ENCODE measurements at regions not wholly inside any gene's neighbourhood (a gene's known extent, or its start where the extent isn't known, plus 50 kb on each side); places are given as distances from the start of the nearest gene placed in this dataset.

DNA sequence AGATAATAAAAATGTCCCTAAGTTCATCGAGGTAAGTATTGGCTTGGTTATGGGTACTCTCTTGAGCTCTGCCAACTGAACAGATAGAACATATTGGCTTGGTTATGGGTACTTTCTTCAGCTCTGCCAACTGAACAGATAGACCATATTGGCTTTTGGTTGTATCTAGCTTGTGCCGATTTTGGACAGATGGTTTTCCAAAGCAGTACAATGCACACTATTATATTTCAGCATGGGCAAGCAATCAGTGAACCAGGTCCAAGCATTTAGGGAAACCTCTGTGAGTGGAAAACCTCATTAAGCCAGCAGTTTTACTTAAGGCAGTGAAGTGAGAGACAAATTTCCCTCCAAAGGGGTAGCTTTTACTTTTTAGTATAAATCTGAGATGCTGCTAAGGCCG is 1440.5 kb upstream of the SPRY2 start:
- H3K27me3 Mint-ChIP-seq (ENCODE audit: insufficient read depth, low read depth, poor library complexity): no peaks in the 10 kb centered on the region
- no peaks in the 10 kb centered on the region for H3K9me2 ChIP-seq (ENCODE audit: insufficient read depth)
- no peak overlapping the region for H3K4me2 ChIP-seq
- no peaks in the 10 kb centered on the region for H3F3A ChIP-seq (replicated peaks; ENCODE audit: low read depth)
- TF ChIP-seq, protein P1, sequence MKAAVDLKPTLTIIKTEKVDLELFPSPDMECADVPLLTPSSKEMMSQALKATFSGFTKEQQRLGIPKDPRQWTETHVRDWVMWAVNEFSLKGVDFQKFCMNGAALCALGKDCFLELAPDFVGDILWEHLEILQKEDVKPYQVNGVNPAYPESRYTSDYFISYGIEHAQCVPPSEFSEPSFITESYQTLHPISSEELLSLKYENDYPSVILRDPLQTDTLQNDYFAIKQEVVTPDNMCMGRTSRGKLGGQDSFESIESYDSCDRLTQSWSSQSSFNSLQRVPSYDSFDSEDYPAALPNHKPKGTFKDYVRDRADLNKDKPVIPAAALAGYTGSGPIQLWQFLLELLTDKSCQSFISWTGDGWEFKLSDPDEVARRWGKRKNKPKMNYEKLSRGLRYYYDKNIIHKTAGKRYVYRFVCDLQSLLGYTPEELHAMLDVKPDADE (IDR thresholded peaks at IDR 0.05): no peak
- TF ChIP-seq ZNF114 (CRISPR knock-in tag; IDR thresholded peaks at IDR 0.05) (no peak), REST (IDR thresholded peaks at IDR 0.05; ENCODE audit: unreplicated experiment) (no peak), POLR2AphosphoS5 (IDR thresholded peaks at IDR 0.05; ENCODE audit: low read depth) (no peak), CTCF (conservative IDR thresholded peaks at IDR 0.05; ENCODE audit: low read depth in 2 of 2) (no peak), STAT1 (IDR thresholded peaks at IDR 0.05; ENCODE audit: unreplicated experiment) (no peak), ZNF331 (CRISPR knock-in tag; IDR thresholded peaks at IDR 0.05; ENCODE audit: low read depth) (no peak), JUNB (IDR thresholded peaks at IDR 0.05; ENCODE audit: unreplicated experiment) (no peak), NANOG (IDR thresholded peaks at IDR 0.05; ENCODE audit: borderline replicate concordance) (no peak), CREB1 (CRISPR knock-in tag; IDR thresholded peaks at IDR 0.05; ENCODE audit: low read depth) (no peak), EZH2phosphoT487 (IDR thresholded peaks at IDR 0.05; ENCODE audit: unreplicated experiment) (no peak)
- TF ChIP-seq, protein P2, sequence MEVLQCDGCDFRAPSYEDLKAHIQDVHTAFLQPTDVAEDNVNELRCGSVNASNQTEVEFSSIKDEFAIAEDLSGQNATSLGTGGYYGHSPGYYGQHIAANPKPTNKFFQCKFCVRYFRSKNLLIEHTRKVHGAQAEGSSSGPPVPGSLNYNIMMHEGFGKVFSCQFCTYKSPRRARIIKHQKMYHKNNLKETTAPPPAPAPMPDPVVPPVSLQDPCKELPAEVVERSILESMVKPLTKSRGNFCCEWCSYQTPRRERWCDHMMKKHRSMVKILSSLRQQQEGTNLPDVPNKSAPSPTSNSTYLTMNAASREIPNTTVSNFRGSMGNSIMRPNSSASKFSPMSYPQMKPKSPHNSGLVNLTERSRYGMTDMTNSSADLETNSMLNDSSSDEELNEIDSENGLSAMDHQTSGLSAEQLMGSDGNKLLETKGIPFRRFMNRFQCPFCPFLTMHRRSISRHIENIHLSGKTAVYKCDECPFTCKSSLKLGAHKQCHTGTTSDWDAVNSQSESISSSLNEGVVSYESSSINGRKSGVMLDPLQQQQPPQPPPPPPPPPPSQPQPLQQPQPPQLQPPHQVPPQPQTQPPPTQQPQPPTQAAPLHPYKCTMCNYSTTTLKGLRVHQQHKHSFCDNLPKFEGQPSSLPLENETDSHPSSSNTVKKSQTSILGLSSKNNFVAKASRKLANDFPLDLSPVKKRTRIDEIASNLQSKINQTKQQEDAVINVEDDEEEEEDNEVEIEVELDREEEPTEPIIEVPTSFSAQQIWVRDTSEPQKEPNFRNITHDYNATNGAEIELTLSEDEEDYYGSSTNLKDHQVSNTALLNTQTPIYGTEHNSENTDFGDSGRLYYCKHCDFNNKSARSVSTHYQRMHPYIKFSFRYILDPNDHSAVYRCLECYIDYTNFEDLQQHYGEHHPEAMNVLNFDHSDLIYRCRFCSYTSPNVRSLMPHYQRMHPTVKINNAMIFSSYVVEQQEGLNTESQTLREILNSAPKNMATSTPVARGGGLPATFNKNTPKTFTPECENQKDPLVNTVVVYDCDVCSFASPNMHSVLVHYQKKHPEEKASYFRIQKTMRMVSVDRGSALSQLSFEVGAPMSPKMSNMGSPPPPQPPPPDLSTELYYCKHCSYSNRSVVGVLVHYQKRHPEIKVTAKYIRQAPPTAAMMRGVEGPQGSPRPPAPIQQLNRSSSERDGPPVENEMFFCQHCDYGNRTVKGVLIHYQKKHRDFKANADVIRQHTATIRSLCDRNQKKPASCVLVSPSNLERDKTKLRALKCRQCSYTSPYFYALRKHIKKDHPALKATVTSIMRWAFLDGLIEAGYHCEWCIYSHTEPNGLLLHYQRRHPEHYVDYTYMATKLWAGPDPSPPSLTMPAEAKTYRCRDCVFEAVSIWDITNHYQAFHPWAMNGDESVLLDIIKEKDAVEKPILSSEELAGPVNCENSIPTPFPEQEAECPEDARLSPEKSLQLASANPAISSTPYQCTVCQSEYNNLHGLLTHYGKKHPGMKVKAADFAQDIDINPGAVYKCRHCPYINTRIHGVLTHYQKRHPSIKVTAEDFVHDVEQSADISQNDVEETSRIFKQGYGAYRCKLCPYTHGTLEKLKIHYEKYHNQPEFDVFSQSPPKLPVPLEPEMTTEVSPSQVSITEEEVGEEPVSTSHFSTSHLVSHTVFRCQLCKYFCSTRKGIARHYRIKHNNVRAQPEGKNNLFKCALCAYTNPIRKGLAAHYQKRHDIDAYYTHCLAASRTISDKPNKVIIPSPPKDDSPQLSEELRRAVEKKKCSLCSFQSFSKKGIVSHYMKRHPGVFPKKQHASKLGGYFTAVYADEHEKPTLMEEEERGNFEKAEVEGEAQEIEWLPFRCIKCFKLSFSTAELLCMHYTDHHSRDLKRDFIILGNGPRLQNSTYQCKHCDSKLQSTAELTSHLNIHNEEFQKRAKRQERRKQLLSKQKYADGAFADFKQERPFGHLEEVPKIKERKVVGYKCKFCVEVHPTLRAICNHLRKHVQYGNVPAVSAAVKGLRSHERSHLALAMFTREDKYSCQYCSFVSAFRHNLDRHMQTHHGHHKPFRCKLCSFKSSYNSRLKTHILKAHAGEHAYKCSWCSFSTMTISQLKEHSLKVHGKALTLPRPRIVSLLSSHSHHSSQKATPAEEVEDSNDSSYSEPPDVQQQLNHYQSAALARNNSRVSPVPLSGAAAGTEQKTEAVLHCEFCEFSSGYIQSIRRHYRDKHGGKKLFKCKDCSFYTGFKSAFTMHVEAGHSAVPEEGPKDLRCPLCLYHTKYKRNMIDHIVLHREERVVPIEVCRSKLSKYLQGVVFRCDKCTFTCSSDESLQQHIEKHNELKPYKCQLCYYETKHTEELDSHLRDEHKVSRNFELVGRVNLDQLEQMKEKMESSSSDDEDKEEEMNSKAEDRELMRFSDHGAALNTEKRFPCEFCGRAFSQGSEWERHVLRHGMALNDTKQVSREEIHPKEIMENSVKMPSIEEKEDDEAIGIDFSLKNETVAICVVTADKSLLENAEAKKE (CRISPR knock-in tag; IDR thresholded peaks at IDR 0.05): no peak
- no peaks in the 10 kb centered on the region for H3K36me3 Mint-ChIP-seq (ENCODE audit: low read depth)
- no peaks in the 10 kb centered on the region for H3K9me3 Mint-ChIP-seq
- no peaks in the 10 kb centered on the region for H3K36me3 ChIP-seq (ENCODE audit: insufficient read depth)
- peaks cover 5% of the 10 kb centered on the region for H3K4me1 Mint-ChIP-seq
- no peak overlapping the region for H3K4me3 Mint-ChIP-seq
- no peak overlapping the region for H2AFZ ChIP-seq
- ATAC-seq: no peak
- no peak overlapping the region for H3K4me3 ChIP-seq
- peaks cover 9% of the 10 kb centered on the region; the same call in 1 of the 2 replicates for H3K4me1 ChIP-seq (ENCODE audit: insufficient read depth)
- DNase-seq (ENCODE audit: low spot score): no peak
- H3K27ac ChIP-seq (ENCODE audit: low read depth): no peak overlapping the region
- no peak overlapping the region for H3K27ac Mint-ChIP-seq
- H3K79me2 ChIP-seq (replicated peaks; ENCODE audit: insufficient read depth): no peaks in the 10 kb centered on the region
- H3K27me3 ChIP-seq (ENCODE audit: insufficient read depth): no peaks in the 10 kb centered on the region
- no peaks in the 10 kb centered on the region for H4K20me1 ChIP-seq (replicated peaks; ENCODE audit: insufficient read depth)
